Tibial nerve (tissue), 4 donors: ENCODE measurements at regions not wholly inside any gene's neighbourhood (a gene's known extent, or its start where the extent isn't known, plus 50 kb on each side); places are given as distances from the start of the nearest gene placed in this dataset.

ENCODE experiments used
- DNase-seq, 2 donors: peaks; one replicate each; pipeline ENCODE4 v3.0.0-alpha.2; 2019; ENCODE audit warnings: low spot score in 2 of 2
- H3K27ac ChIP-seq, 4 donors: fragments of 200-600 bp; sonication (generic) in 3 of 4; one replicate each; pipeline ENCODE4 v1.5.1; 2017 to 2019; ENCODE audit warnings: mild to moderate bottlenecking in 1 of 4
- H3K27me3 ChIP-seq, 2 donors: fragments of 200-600 bp; sonication (generic) in 1 of 2; one replicate each; pipeline versions ENCODE4 v1.5.1 to v1.6.0; 2017 to 2019
- H3K36me3 ChIP-seq, 3 donors: fragments of 200-600 bp; sonication (generic); one replicate each; pipeline ENCODE4 v1.5.1; 2018 to 2019
- H3K4me1 ChIP-seq, 4 donors: fragments of 200-600 bp; sonication (generic) in 3 of 4; one replicate each; pipeline ENCODE4 v1.5.1; 2017 to 2019
- H3K4me3 ChIP-seq, 4 donors: fragments of 200-600 bp; sonication (generic) in 3 of 4; one replicate each; pipeline ENCODE4 v1.5.1; 2017 to 2019; ENCODE audit warnings: mild to moderate bottlenecking in 1 of 4, moderate library complexity in 1 of 4
- H3K9me3 ChIP-seq, 4 donors: fragments of 200-600 bp; sonication (generic) in 3 of 4; one replicate each; pipeline ENCODE4 v1.5.1; 2017 to 2019
- CTCF ChIP-seq, 5 experiments: fragments of 200-600 bp in 3 of 5; fragments of 450-650 bp in 2 of 5; sonication (generic) in 3 of 5; IDR thresholded peaks; one replicate each; pipeline ENCODE4 v1.5.1; 2016 to 2019; ENCODE audit warnings: antibody characterized with exemption in 5 of 5, mild to moderate bottlenecking in 3 of 5, moderate library complexity in 2 of 5
- EP300 ChIP-seq, 2 donors: sonication (generic); formaldehyde crosslinking; IDR thresholded peaks; one replicate each; pipeline ENCODE4 v1.6.1; 2017; ENCODE audit warnings: antibody characterized with exemption in 2 of 2, mild to moderate bottlenecking in 1 of 2
- POLR2A ChIP-seq, 2 donors: fragments of 450-650 bp; IDR thresholded peaks; one replicate each; pipeline ENCODE4 v1.6.1; 2017; ENCODE audit warnings: antibody characterized with exemption in 2 of 2, mild to moderate bottlenecking in 2 of 2, moderate library complexity in 2 of 2
- WGBS, 2 donors: methylation state at CpG; one replicate each; pipeline ENCODE4 v1.1.5; 2018; 5-methylcytosine and 5-hydroxymethylcytosine counted together

- H3K27me3 ChIP-seq = no peaks in the 10 kb centered on the region
- H3K4me3 ChIP-seq = no peak overlapping the region
- DNase-seq = no peak
- H3K4me1 ChIP-seq = no peaks in the 10 kb centered on the region
- TF ChIP-seq CTCF (IDR thresholded peaks at IDR 0.05) (no peak), POLR2A (IDR thresholded peaks at IDR 0.05) (no peak), EP300 (IDR thresholded peaks at IDR 0.05) (no peak)
- no peaks in the 10 kb centered on the region for H3K36me3 ChIP-seq
- H3K9me3 ChIP-seq = no peaks in the 10 kb centered on the region
- no peak overlapping the region for H3K27ac ChIP-seq
These were observed 600.9 kb downstream of the PLCL1 start for GRCh38 chr2:198405311-198405710.

- Histone ChIP-seq H3K27me3 (no peaks in the 10 kb centered on the region), H3K9me3 (no peaks in the 10 kb centered on the region), H3K4me3 (no peak overlapping the region), H3K36me3 (no peaks in the 10 kb centered on the region), H3K4me1 (no peaks in the 10 kb centered on the region), H3K27ac (no peak overlapping the region)
- WGBS, 2 donors = 91% methylated on average over 1 of the region's 1 CpG
- no peak for DNase-seq
- TF ChIP-seq POLR2A (IDR thresholded peaks at IDR 0.05) (no peak), EP300 (IDR thresholded peaks at IDR 0.05) (no peak), CTCF (IDR thresholded peaks at IDR 0.05) (no peak)
These were observed 597.3 kb downstream of the PLCL1 start for GRCh38 chr2:198401644-198402043.

DNA sequence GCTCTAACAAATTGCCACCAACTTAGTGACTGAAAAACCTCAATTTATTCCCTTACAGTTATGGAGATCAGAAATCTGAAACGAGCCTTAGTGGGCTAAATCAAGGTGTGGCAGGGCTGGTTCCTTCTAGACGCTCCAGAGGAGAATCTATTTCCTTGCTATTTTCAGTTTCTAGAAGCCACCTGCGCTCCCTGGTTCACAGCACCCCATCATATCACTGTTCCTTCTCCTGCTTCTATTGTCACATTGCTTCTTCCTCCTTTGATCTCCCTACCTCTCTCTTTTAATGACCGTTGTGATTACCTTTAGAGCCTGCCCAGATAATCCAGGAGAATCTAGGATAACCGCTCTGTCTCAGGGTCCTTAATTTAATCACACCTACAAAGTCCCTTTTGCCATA is 596.6 kb downstream of the PLCL1 start:
- WGBS, 2 donors = 62 to 65% methylated on average over 5 of the region's 5 CpGs

DNA sequence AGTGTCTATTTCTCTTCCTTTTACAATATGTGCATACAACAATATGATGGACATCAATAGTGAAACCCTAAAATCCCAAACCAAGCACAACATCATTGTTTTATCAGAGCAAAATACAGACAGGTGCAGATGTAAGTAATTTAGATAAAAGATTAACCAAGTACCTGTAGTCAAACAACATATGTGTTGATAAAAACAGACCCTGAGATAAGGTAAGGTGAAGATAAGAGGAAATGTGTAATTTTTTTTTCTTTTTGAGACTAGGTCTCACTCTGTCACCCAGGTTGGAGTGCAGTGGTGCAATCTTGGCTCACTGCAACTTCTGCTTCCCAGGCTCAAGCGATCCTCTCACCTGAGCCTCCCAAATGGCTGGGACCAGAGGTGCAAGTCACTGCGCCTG is 589.8 kb downstream of the PLCL1 start:
- H3K27me3 ChIP-seq = no peaks in the 10 kb centered on the region
- 72 to 85% methylated on average over 2 of the region's 2 CpGs for WGBS, 2 donors
- DNase-seq = no peak

More for the DNA sequence above, 596.6 kb downstream of the PLCL1 start:
- H3K9me3 ChIP-seq = no peaks in the 10 kb centered on the region
- H3K36me3 ChIP-seq = no peaks in the 10 kb centered on the region
- H3K4me3 ChIP-seq = no peak overlapping the region
- H3K4me1 ChIP-seq = no peaks in the 10 kb centered on the region
- no peak for DNase-seq
- H3K27ac ChIP-seq = no peak overlapping the region
- TF ChIP-seq POLR2A (IDR thresholded peaks at IDR 0.05) (no peak), EP300 (IDR thresholded peaks at IDR 0.05) (no peak), CTCF (IDR thresholded peaks at IDR 0.05) (no peak)
- no peaks in the 10 kb centered on the region for H3K27me3 ChIP-seq

DNA sequence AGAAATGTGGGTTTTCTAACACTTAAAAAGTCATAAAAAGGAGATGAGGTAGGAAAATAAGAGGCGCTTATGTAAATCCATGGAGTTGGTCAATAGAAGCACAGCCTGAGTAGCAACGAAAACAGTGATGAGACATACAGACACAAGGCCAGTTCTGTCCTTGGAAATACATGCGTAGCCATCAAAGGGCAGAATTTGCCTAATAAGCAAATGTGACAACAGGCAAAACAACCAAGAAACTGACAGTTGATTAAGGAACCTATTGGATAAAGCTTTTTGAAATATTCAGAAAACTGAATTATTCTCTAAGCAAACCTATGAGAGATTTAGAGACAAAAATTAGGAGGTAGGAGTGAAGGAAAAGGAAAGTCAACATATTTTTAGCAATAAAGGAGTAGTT is 586.3 kb downstream of the PLCL1 start:
- no peaks in the 10 kb centered on the region for H3K27me3 ChIP-seq
- 92 to 95% methylated on average over 3 of the region's 3 CpGs for WGBS, 2 donors
- no peaks in the 10 kb centered on the region for H3K9me3 ChIP-seq
- no peak overlapping the region for H3K4me3 ChIP-seq
- H3K27ac ChIP-seq = no peak overlapping the region
- no peaks in the 10 kb centered on the region for H3K4me1 ChIP-seq
- TF ChIP-seq EP300 (IDR thresholded peaks at IDR 0.05) = no peak
- TF ChIP-seq CTCF (IDR thresholded peaks at IDR 0.05) = no peak
- TF ChIP-seq POLR2A (IDR thresholded peaks at IDR 0.05) = no peak
- DNase-seq = no peak
- no peaks in the 10 kb centered on the region for H3K36me3 ChIP-seq

More for the DNA sequence above, 589.8 kb downstream of the PLCL1 start:
- no peak overlapping the region for H3K27ac ChIP-seq
- H3K4me3 ChIP-seq = no peak overlapping the region
- no peaks in the 10 kb centered on the region for H3K36me3 ChIP-seq
- TF ChIP-seq POLR2A (IDR thresholded peaks at IDR 0.05) = no peak
- no peak for TF ChIP-seq CTCF (IDR thresholded peaks at IDR 0.05)
- TF ChIP-seq EP300 (IDR thresholded peaks at IDR 0.05) = no peak
- no peaks in the 10 kb centered on the region for H3K4me1 ChIP-seq
- no peaks in the 10 kb centered on the region for H3K9me3 ChIP-seq
